Endothelial cell of umbilical vein (primary cell): ENCODE measurements at regions not wholly inside any gene's neighbourhood (a gene's known extent, or its start where the extent isn't known, plus 50 kb on each side); places are given as distances from the start of the nearest gene placed in this dataset.

Source experiments
- CTCF ChIP-seq, 2 donors: IDR thresholded peaks; 1 replicate in 1 of 2; 2 replicates in 1 of 2; pipeline ENCODE4 v1.5.1; 2011; ENCODE audit warnings: low read length in 2 of 2, mild to moderate bottlenecking in 2 of 2, moderate library complexity in 2 of 2, control low read depth in 1 of 2, inconsistent platforms in 1 of 2, low read depth in 1 of 2; ENCODE audit not compliant: insufficient read depth in 1 of 2; ENCODE audit errors: extremely low read depth in 1 of 2
- EZH2 ChIP-seq: IDR thresholded peaks from 2 replicates; pipeline ENCODE4 v1.6.1; 2012; ENCODE audit warnings: borderline replicate concordance, low read depth, mild to moderate bottlenecking, moderate library complexity, low read length, inconsistent platforms; ENCODE audit not compliant: severe bottlenecking
- MAX ChIP-seq: IDR thresholded peaks from 2 replicates; pipeline ENCODE4 v1.6.1; 2011; ENCODE audit not compliant: insufficient read depth, insufficient read length

GRCh38 chr6:21459641-21460040 lies 133.9 kb upstream of the SOX4 start:
- TF ChIP-seq CTCF (IDR thresholded peaks at IDR 0.05; ENCODE audit: extremely low read depth in 1 of 2, insufficient read depth in 1 of 2, low read depth in 1 of 2, low read length in 2 of 2) (no peak), MAX (no peak), EZH2 (no peak)
